T47D (cell line): ENCODE measurements at regions not wholly inside any gene's neighbourhood (a gene's known extent, or its start where the extent isn't known, plus 50 kb on each side); places are given as distances from the start of the nearest gene placed in this dataset.
A peak's percentile ranks its signal among the peaks of the same experiment; 100 is the strongest.

Experiments used
- DNase-seq, 2 experiments: peaks; one replicate each; pipeline versions ENCODE4 v3.0.0 to v3.0.0-alpha.2; 2011 to 2012; ENCODE audit warnings: low read depth in 1 of 2, low spot score in 1 of 2
- JUND ChIP-seq: IDR thresholded peaks from 2 replicates; pipeline ENCODE4 v1.6.1; 2012; ENCODE audit warnings: low read depth
- in situ Hi-C: cut with HindIII; loops from 2 replicates; pipeline ENCODE4 v1.10.0; 2016; ENCODE audit warnings: low sequenced_read_pairs, low pct_unique_long_range_greater_than_20kb

DNA sequence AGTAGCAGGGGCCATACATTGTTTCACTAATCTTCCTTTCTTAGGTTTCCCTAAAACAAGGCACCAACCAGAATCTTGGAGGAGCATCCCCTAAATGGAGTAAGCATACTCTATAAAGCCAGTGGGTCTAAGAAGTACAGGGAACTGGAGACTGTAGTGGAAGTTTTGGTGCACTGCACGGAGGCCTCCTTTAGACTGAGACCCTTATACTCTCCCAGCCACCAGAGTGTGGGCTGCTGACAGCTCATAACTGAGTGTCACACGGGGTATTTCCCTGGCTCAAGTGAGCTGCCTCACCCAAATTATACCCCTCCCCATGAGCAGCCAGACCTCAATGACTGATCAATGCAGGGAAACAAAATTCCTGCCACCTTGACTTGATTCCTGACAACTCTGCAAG, 349.5 kb downstream of the NDFIP2 start:
- in situ Hi-C loops = no loop called here
- no peak for TF ChIP-seq JUND

DNA sequence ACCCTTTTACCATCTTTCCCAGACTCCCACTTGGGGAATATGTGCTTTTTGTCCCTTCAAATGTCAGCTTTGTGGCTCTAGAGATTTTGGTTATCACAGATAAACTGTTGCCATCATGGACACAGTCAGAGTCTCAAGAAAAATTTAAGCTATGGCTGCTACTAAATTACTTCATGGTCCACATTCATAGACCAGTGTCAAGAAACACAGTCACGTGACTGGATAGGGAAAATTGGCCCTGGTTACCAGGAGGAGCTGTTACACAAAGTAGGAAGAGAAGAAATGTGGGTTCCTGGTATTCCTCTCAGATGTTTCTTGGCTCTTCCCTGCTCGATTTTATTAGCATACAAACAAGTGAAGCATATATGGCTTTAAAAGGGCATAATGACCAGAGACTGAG, 348.9 kb downstream of the NDFIP2 start:
- in situ Hi-C loops = no loop called here
- no peak for DNase-seq
- TF ChIP-seq JUND = no peak

More for the DNA sequence above, 349.5 kb downstream of the NDFIP2 start:
- DNase-seq = no peak

- no peak for TF ChIP-seq JUND
- no peak for DNase-seq
- in situ Hi-C loops = no loop called here
Observed at GRCh38 chr13:79825959-79826358, 345.0 kb downstream of the NDFIP2 start.

DNA sequence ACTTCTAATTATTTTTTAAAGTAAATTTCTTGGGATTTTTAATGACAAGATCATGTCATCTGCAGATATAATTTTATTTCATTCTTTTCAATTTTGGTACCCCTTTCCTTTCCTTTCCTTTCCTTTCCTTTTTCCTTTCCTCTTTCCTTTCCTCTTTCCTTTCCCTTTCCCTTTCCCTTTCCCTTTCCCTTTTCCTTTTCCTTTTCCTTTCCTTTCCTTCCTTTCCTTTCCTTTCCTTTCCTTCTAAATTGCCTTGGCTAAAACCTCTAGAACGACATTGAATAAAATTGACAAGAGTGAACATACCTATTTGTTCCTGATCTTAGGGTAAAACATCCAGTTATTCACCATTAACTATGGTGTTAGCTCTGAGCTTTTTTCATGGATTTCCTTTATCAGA, 334.1 kb downstream of the NDFIP2 start:
- DNase-seq = no peak
- in situ Hi-C loops = no loop called here
- TF ChIP-seq JUND = no peak

- TF ChIP-seq JUND = no peak
- DNase-seq = no peak
- in situ Hi-C loops = no loop called here
Observed at GRCh38 chr13:79812070-79812850, 331.3 kb downstream of the NDFIP2 start.

GRCh38 chr13:79811170-79811569, 330.2 kb downstream of the NDFIP2 start:
- in situ Hi-C loops = no loop called here
- TF ChIP-seq JUND = no peak
- DNase-seq = no peak

DNA sequence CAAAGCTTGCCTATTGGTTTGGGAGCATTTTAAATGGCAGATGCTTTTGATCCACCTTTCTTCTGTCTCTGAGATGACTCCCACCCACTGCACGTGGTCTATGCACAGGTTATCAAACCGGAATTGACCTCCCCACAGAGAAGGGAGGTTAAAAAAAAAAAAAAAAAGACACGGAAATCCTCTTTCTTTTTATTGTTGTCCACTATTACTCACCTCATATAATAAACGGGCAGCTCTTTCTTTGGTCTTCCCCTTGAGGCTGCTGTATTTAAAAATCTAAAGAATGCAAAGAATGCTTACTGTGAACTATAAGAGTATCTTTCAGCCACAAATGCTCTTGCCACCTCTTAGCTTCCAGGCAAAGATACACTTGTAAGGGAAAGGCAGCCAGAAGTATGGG, 329.7 kb downstream of the NDFIP2 start:
- TF ChIP-seq JUND = no peak
- in situ Hi-C loops = no loop called here
- DNase-seq = peak; percentile 7 to 35

DNA sequence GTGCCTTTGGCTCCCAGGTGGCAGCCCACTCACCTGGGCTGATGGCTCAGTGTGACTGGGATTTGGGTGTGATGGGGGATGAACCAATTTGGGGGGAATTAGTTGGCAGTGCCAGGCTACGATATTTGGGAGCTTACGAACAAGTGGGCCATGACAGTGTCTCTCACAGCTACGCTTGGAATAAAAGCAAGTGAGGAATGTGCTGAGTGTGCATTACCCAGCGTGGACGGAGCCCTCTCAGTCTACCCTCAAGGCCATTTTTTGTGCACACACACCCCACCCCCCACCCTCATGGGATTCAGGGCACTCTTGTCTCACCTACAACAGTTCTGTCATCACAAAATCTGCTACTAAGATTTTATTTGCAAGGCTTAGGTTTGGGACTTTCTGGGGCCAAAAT, 329.1 kb downstream of the NDFIP2 start:
- in situ Hi-C loops = no loop called here
- TF ChIP-seq JUND = no peak
- DNase-seq = no peak

DNA sequence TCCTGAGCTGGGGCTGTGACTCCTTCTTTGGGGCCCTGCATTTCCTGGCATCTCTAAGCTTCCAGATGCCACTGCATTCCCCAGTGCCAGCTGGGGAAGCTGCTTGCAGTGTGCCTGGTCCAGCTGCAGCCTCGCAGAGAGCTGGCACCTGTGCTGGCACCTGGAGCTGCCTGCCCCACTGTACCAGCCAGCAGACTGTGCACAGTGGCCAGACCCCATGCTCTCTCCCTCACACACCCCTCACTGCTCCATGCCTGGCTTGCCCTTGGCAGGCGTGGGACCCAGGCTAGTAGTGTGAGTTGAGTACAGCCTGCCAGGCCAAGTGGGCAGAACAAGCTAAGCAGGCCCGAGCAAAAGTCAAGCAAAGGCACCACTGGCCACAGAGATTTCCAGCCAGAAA, 327.5 kb downstream of the NDFIP2 start:
- no peak for TF ChIP-seq JUND
- in situ Hi-C loops = no loop called here
- DNase-seq = no peak

- TF ChIP-seq JUND = no peak
- in situ Hi-C loops = no loop called here
- DNase-seq = no peak
Observed at GRCh38 chr13:79807554-79807953, 326.6 kb downstream of the NDFIP2 start.

GRCh38 chr13:79806821-79807220, 325.9 kb downstream of the NDFIP2 start:
- no peak for DNase-seq
- in situ Hi-C loops = no loop called here
- TF ChIP-seq JUND = no peak

DNA sequence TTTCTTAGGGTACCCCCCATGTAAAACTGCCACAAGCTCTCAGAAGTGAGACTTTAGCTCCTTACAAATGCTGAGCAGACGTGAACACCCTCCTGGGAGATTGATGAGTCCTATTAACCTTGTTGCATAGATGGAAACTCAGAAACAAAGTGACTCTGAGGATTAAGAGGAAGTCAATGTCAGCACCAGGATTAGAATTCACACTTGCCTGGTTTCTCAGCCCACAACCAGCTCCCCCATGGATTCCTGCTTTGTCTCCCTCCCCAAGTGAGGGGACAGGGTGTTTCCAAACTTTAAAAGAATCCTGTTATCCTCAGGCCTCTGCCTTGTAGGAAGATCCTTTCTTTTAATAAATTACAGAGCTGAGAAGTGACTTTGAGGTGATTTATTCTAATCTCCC, 324.4 kb downstream of the NDFIP2 start:
- no peak for TF ChIP-seq JUND
- in situ Hi-C loops = no loop called here
- no peak for DNase-seq

GRCh38 chr13:79803989-79804388, 323.0 kb downstream of the NDFIP2 start:
- TF ChIP-seq JUND = no peak
- peak; percentile 12 to 48 for DNase-seq
- in situ Hi-C loops = no loop called here

- no peak for DNase-seq
- TF ChIP-seq JUND = no peak
- in situ Hi-C loops = no loop called here
Observed at GRCh38 chr13:79803296-79803695, 322.3 kb downstream of the NDFIP2 start.
